ENCODE measurements at regions not wholly inside any gene's neighbourhood (a gene's known extent, or its start where the extent isn't known, plus 50 kb on each side); places are given as distances from the start of the nearest gene placed in this dataset.

DNA sequence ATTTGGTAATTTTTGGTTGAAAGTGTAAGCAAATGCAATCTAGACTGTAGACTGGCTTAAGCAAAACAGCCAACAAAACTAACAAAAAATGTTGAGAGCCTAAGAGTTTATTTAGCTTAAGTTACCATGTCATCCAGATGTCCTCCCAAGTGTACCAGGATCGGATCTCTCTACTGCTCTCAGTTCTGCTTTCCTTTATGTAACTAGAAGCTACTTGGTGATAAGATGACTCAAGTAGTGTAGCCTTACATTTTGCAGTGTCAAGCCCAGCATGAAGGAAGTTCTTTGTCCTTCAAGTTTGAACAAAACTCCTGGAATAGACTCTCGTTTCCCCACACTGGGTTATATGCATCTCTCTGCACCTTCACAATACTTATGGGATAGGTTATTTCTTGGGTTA is 1500.0 kb downstream of the STIM2 start:
- H3K9me3 ChIP-seq (ENCODE audit: control insufficient read depth in 2 of 2, low read length in 2 of 2) = no peaks in the 10 kb centered on the region
- H3K27me3 ChIP-seq (ENCODE audit: control insufficient read depth in 2 of 2, insufficient read depth in 2 of 2, low read length in 2 of 2) = no peaks in the 10 kb centered on the region
- no peaks in the 10 kb centered on the region for H3K4me1 ChIP-seq (ENCODE audit: control insufficient read depth in 2 of 2, insufficient read depth in 2 of 2, low read length in 2 of 2)
- H3K36me3 ChIP-seq (ENCODE audit: control insufficient read depth in 2 of 2, insufficient read depth in 2 of 2, low read length in 2 of 2) = no peaks in the 10 kb centered on the region
- H3K4me3 ChIP-seq (ENCODE audit: low read length in 2 of 2) = no peak overlapping the region
- H3K27ac ChIP-seq (ENCODE audit: low read depth in 2 of 2, low read length in 2 of 2) = no peak overlapping the region
- H3K9ac ChIP-seq (ENCODE audit: low read depth in 1 of 2, low read length in 2 of 2) = no peak overlapping the region

DNA sequence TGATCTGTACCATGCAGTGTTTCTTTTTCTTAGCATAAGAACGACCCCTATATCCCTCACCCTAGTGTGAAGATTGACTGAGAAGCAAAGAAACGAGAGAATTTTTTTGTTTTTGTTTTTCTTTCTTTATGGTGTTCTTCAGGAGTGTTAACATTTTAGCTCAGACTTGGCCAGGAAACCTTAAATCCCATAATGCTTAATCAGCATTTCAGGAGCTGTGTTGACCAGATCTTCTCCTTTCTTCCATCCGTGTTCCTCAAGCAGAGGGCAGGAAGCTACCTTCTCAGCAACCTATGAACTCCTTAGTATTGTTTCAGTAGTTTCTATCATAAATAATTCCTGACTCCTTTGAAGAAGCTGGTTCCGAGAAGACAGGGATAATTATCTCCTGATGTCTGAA is 1501.5 kb downstream of the STIM2 start:
- no peak overlapping the region for H3K27ac ChIP-seq (ENCODE audit: low read depth in 2 of 2, low read length in 2 of 2)
- H3K9ac ChIP-seq (ENCODE audit: low read depth in 1 of 2, low read length in 2 of 2) = no peak overlapping the region
- H3K36me3 ChIP-seq (ENCODE audit: control insufficient read depth in 2 of 2, insufficient read depth in 2 of 2, low read length in 2 of 2) = no peaks in the 10 kb centered on the region
- no peak overlapping the region for H3K4me3 ChIP-seq (ENCODE audit: low read length in 2 of 2)
- no peaks in the 10 kb centered on the region for H3K27me3 ChIP-seq (ENCODE audit: control insufficient read depth in 2 of 2, insufficient read depth in 2 of 2, low read length in 2 of 2)
- H3K4me1 ChIP-seq (ENCODE audit: control insufficient read depth in 2 of 2, insufficient read depth in 2 of 2, low read length in 2 of 2) = no peaks in the 10 kb centered on the region
- no peaks in the 10 kb centered on the region for H3K9me3 ChIP-seq (ENCODE audit: control insufficient read depth in 2 of 2, low read length in 2 of 2)

DNA sequence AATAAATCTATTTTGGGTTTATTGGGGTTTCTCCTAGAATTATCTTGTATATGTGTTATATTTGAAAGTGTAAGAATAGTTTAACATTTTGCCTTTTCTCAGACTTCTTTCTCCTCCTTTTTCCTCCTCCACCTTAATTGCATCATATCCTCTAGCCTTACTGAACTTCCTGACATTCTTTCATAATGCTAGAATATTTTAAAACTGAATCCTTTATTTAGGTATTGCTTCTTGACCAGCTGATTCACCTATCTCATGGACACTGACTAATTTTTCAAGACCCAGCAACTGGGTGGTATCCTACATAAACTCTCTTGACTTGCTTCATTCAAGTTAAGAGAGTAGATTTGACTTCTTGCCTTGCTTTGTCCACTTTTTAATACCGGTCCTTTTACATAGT is 1508.9 kb downstream of the STIM2 start:
- no peaks in the 10 kb centered on the region for H3K27me3 ChIP-seq (ENCODE audit: control insufficient read depth in 2 of 2, insufficient read depth in 2 of 2, low read length in 2 of 2)
- H3K36me3 ChIP-seq (ENCODE audit: control insufficient read depth in 2 of 2, insufficient read depth in 2 of 2, low read length in 2 of 2) = no peaks in the 10 kb centered on the region
- H3K9me3 ChIP-seq (ENCODE audit: control insufficient read depth in 2 of 2, low read length in 2 of 2) = no peaks in the 10 kb centered on the region
- no peak overlapping the region for H3K27ac ChIP-seq (ENCODE audit: low read depth in 2 of 2, low read length in 2 of 2)
- H3K4me3 ChIP-seq (ENCODE audit: low read length in 2 of 2) = no peak overlapping the region
- H3K4me1 ChIP-seq (ENCODE audit: control insufficient read depth in 2 of 2, insufficient read depth in 2 of 2, low read length in 2 of 2) = no peaks in the 10 kb centered on the region
- H3K9ac ChIP-seq (ENCODE audit: low read depth in 1 of 2, low read length in 2 of 2) = no peak overlapping the region

DNA sequence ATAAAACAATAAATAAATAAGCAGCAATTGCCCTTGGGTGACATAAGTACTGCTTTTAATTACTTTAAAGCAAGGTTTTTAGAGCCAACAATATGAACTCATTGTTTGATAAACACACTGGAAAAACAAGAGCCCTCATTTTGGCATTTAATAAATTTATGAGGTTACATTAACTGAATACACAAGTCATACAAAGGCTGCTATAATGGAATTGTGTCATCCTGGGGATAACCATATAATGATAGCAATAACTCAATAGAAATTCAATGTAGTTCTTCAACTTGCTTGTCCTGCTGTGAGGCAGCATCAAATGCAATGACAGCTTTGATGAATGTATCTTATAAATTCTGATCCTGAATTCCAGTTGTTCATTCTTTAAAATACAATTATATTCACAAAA is 1512.5 kb downstream of the STIM2 start:
- no peaks in the 10 kb centered on the region for H3K36me3 ChIP-seq (ENCODE audit: control insufficient read depth in 2 of 2, insufficient read depth in 2 of 2, low read length in 2 of 2)
- H3K4me1 ChIP-seq (ENCODE audit: control insufficient read depth in 2 of 2, insufficient read depth in 2 of 2, low read length in 2 of 2) = no peaks in the 10 kb centered on the region
- no peaks in the 10 kb centered on the region for H3K27me3 ChIP-seq (ENCODE audit: control insufficient read depth in 2 of 2, insufficient read depth in 2 of 2, low read length in 2 of 2)
- no peak overlapping the region for H3K27ac ChIP-seq (ENCODE audit: low read depth in 2 of 2, low read length in 2 of 2)
- H3K9ac ChIP-seq (ENCODE audit: low read depth in 1 of 2, low read length in 2 of 2) = no peak overlapping the region
- H3K9me3 ChIP-seq (ENCODE audit: control insufficient read depth in 2 of 2, low read length in 2 of 2) = no peaks in the 10 kb centered on the region
- H3K4me3 ChIP-seq (ENCODE audit: low read length in 2 of 2) = no peak overlapping the region

DNA sequence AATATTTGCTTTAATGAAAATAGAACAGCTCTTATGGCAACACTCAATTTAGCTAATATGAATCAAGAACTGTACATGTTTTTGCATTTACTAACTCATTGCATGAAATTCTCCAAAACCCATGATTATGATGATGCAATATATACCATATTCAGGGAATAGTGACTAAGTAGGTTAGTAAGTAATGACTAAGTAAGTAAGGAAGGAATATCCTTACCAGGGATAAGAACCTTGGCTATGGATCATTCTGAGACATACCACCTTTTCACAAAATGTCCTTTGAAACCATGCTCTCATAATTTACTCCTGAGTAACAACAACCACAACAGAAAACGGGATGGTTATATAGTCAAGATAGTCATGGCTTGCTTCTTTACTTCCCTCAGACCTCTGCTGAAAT is 1513.0 kb downstream of the STIM2 start:
- Histone ChIP-seq H3K27ac (ENCODE audit: low read depth in 2 of 2, low read length in 2 of 2) (no peak overlapping the region), H3K9me3 (ENCODE audit: control insufficient read depth in 2 of 2, low read length in 2 of 2) (no peaks in the 10 kb centered on the region), H3K4me3 (ENCODE audit: low read length in 2 of 2) (no peak overlapping the region), H3K27me3 (ENCODE audit: control insufficient read depth in 2 of 2, insufficient read depth in 2 of 2, low read length in 2 of 2) (no peaks in the 10 kb centered on the region), H3K9ac (ENCODE audit: low read depth in 1 of 2, low read length in 2 of 2) (no peak overlapping the region), H3K4me1 (ENCODE audit: control insufficient read depth in 2 of 2, insufficient read depth in 2 of 2, low read length in 2 of 2) (no peaks in the 10 kb centered on the region), H3K36me3 (ENCODE audit: control insufficient read depth in 2 of 2, insufficient read depth in 2 of 2, low read length in 2 of 2) (no peaks in the 10 kb centered on the region)

DNA sequence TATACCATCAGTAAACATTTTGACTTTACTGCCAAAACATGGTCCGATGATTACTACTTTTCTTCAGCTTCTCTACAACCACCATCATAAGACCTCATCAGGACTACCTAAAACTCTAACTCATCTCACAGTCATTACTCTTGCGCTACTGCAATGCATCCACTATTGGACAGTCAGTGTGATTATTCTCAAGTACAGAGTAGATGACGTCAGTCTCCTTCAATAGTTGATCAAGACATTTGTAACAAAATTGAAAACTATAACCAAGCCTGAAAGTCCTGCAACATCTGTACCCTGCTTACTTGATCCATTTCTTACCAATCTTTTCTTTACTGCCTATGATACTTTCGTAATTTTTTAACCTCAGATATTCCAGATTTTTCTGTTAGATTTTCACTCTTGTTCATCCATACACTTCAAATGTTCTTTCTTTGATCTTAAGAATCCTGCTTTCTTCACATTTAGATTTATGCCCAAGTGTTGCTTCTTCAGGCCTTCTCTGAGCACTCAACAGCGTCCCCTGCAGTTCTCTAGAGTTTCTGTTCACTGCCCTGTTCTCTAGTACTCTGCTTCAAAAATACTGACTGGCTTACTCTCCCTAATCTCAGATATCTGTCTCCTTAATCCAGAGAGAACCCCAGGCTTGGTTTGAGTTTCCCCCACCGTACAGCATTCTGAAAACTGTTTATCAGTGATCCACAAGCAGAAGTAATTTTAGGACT is 1517.6 kb downstream of the STIM2 start:
- H3K9me3 ChIP-seq (ENCODE audit: control insufficient read depth in 2 of 2, low read length in 2 of 2) = no peaks in the 10 kb centered on the region
- no peak overlapping the region for H3K4me3 ChIP-seq (ENCODE audit: low read length in 2 of 2)
- no peak overlapping the region for H3K27ac ChIP-seq (ENCODE audit: low read depth in 2 of 2, low read length in 2 of 2)
- H3K36me3 ChIP-seq (ENCODE audit: control insufficient read depth in 2 of 2, insufficient read depth in 2 of 2, low read length in 2 of 2) = no peaks in the 10 kb centered on the region
- no peaks in the 10 kb centered on the region for H3K4me1 ChIP-seq (ENCODE audit: control insufficient read depth in 2 of 2, insufficient read depth in 2 of 2, low read length in 2 of 2)
- H3K9ac ChIP-seq (ENCODE audit: low read depth in 1 of 2, low read length in 2 of 2) = no peak overlapping the region
- no peaks in the 10 kb centered on the region for H3K27me3 ChIP-seq (ENCODE audit: control insufficient read depth in 2 of 2, insufficient read depth in 2 of 2, low read length in 2 of 2)

DNA sequence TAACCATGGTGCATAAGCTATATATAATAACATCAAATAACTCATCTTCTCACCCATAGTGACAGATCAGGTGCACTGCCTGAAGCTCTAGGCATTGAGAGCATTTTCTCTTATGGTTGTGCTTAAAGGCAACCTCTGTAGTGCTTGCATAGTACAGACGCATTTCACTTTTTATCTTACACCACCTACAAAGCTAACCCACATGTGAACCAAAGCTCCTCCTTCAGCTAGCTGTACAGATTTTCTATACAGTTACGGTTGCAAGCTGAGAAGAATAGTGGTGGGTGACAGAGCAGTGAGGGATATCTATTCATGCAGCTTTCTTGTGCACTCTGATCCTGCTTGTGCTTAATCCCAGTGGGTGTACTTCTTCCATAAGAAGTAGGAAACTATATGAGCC is 1525.2 kb downstream of the STIM2 start:
- Histone ChIP-seq H3K9me3 (ENCODE audit: control insufficient read depth in 2 of 2, low read length in 2 of 2) (no peaks in the 10 kb centered on the region), H3K4me1 (ENCODE audit: control insufficient read depth in 2 of 2, insufficient read depth in 2 of 2, low read length in 2 of 2) (no peaks in the 10 kb centered on the region), H3K9ac (ENCODE audit: low read depth in 1 of 2, low read length in 2 of 2) (no peak overlapping the region), H3K27ac (ENCODE audit: low read depth in 2 of 2, low read length in 2 of 2) (no peak overlapping the region), H3K4me3 (ENCODE audit: low read length in 2 of 2) (no peak overlapping the region), H3K36me3 (ENCODE audit: control insufficient read depth in 2 of 2, insufficient read depth in 2 of 2, low read length in 2 of 2) (no peaks in the 10 kb centered on the region), H3K27me3 (ENCODE audit: control insufficient read depth in 2 of 2, insufficient read depth in 2 of 2, low read length in 2 of 2) (no peaks in the 10 kb centered on the region)

DNA sequence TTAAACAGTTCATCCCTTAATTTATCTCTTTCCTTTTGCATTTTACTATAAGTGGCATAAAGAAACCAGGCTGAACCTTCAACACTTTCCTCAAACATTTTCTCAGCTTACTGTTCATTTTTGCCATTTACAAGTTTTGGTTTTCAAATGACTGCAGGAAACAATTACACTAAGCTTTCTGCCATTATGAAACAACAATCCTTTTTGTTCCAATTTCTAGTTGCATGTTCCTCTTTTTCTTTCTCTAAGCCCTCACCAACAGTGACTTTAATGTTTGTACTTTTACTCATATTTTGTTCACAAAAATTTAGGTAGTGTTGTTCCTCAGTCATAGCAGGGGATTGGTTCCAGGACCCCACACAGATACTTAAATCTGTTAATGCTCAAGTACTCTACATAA is 1526.1 kb downstream of the STIM2 start:
- Histone ChIP-seq H3K9ac (ENCODE audit: low read depth in 1 of 2, low read length in 2 of 2) (no peak overlapping the region), H3K9me3 (ENCODE audit: control insufficient read depth in 2 of 2, low read length in 2 of 2) (no peaks in the 10 kb centered on the region), H3K4me1 (ENCODE audit: control insufficient read depth in 2 of 2, insufficient read depth in 2 of 2, low read length in 2 of 2) (no peaks in the 10 kb centered on the region), H3K27me3 (ENCODE audit: control insufficient read depth in 2 of 2, insufficient read depth in 2 of 2, low read length in 2 of 2) (no peaks in the 10 kb centered on the region), H3K4me3 (ENCODE audit: low read length in 2 of 2) (no peak overlapping the region), H3K27ac (ENCODE audit: low read depth in 2 of 2, low read length in 2 of 2) (no peak overlapping the region), H3K36me3 (ENCODE audit: control insufficient read depth in 2 of 2, insufficient read depth in 2 of 2, low read length in 2 of 2) (no peaks in the 10 kb centered on the region)

DNA sequence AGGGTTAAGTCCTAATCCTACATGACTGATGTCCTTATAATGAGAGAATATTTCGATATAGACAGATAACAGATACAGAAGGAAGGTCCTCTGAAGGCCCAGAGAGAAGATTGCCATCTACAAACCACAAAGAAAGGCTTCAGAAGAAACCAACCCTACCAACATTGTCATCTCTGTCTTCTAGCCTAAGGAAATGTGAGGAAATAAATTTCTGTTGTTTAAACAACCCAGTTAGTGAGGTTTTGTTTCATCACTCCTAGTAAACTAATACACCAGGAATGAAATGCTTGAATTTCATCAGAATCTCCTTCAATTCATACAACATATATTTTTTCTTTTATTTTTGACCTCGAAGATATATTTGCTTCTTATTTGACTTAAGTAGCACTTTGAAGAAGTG is 1527.8 kb downstream of the STIM2 start:
- Histone ChIP-seq H3K36me3 (ENCODE audit: control insufficient read depth in 2 of 2, insufficient read depth in 2 of 2, low read length in 2 of 2) (no peaks in the 10 kb centered on the region), H3K27me3 (ENCODE audit: control insufficient read depth in 2 of 2, insufficient read depth in 2 of 2, low read length in 2 of 2) (no peaks in the 10 kb centered on the region), H3K9ac (ENCODE audit: low read depth in 1 of 2, low read length in 2 of 2) (no peak overlapping the region), H3K27ac (ENCODE audit: low read depth in 2 of 2, low read length in 2 of 2) (no peak overlapping the region), H3K4me1 (ENCODE audit: control insufficient read depth in 2 of 2, insufficient read depth in 2 of 2, low read length in 2 of 2) (no peaks in the 10 kb centered on the region), H3K9me3 (ENCODE audit: control insufficient read depth in 2 of 2, low read length in 2 of 2) (no peaks in the 10 kb centered on the region), H3K4me3 (ENCODE audit: low read length in 2 of 2) (no peak overlapping the region)

DNA sequence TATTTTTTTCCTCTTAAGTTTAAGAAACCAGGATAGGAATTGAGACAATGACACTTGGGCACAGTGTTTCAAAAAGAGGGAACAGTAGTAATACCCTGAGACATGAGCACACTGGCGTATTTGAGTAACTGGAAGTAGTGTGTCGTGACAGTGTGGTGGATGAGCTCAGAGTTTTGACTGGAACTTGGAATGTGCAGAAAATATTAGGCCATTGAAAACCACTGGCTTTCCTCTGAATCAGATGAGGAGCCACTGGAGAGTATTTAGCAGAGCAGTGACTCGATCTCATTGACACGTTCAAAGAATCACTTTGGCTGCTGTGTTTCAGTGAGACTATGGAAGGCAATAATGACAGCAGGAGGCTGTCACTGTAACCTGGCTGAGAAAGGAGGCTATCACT is 1531.2 kb downstream of the STIM2 start:
- Histone ChIP-seq H3K27me3 (ENCODE audit: control insufficient read depth in 2 of 2, insufficient read depth in 2 of 2, low read length in 2 of 2) (no peaks in the 10 kb centered on the region), H3K4me3 (ENCODE audit: low read length in 2 of 2) (no peak overlapping the region), H3K9ac (ENCODE audit: low read depth in 1 of 2, low read length in 2 of 2) (no peak overlapping the region), H3K27ac (ENCODE audit: low read depth in 2 of 2, low read length in 2 of 2) (no peak overlapping the region), H3K36me3 (ENCODE audit: control insufficient read depth in 2 of 2, insufficient read depth in 2 of 2, low read length in 2 of 2) (no peaks in the 10 kb centered on the region), H3K9me3 (ENCODE audit: control insufficient read depth in 2 of 2, low read length in 2 of 2) (no peaks in the 10 kb centered on the region), H3K4me1 (ENCODE audit: control insufficient read depth in 2 of 2, insufficient read depth in 2 of 2, low read length in 2 of 2) (no peaks in the 10 kb centered on the region)

DNA sequence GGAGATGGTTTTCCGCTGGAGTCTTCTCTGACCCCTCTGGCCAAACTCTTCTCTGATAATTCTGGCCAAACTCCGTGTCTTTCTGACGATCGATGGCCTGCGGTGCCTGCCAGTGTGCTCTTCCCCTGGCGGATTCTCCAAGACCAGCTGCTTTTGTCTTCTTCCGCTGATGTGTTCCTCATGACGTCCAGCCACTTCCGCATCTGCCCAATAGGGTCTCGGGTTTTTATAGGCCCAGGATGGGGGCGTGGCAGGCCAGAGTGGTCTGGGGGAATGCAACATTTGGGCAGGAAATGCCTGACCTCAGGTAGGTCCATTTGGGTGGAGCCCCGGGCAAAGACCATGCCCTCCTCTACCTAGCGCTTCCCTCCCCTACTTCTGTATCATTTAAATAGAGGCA is 1542.1 kb downstream of the STIM2 start:
- Histone ChIP-seq H3K9ac (ENCODE audit: low read depth in 1 of 2, low read length in 2 of 2) (no peak overlapping the region), H3K27me3 (ENCODE audit: control insufficient read depth in 2 of 2, insufficient read depth in 2 of 2, low read length in 2 of 2) (no peaks in the 10 kb centered on the region), H3K9me3 (ENCODE audit: control insufficient read depth in 2 of 2, low read length in 2 of 2) (no peaks in the 10 kb centered on the region), H3K4me1 (ENCODE audit: control insufficient read depth in 2 of 2, insufficient read depth in 2 of 2, low read length in 2 of 2) (no peaks in the 10 kb centered on the region), H3K36me3 (ENCODE audit: control insufficient read depth in 2 of 2, insufficient read depth in 2 of 2, low read length in 2 of 2) (no peaks in the 10 kb centered on the region), H3K27ac (ENCODE audit: low read depth in 2 of 2, low read length in 2 of 2) (no peak overlapping the region), H3K4me3 (ENCODE audit: low read length in 2 of 2) (no peak overlapping the region)

Measured in mucosa of rectum (tissue), 2 donors.